ENCODE measurements at regions not wholly inside any gene's neighbourhood (a gene's known extent, or its start where the extent isn't known, plus 50 kb on each side); places are given as distances from the start of the nearest gene placed in this dataset.
"Not testable (repeated sequence)": the region's sequence is repeated elsewhere in the genome, so short reads cannot be mapped to it uniquely, and the experiment has no call there.

DNA sequence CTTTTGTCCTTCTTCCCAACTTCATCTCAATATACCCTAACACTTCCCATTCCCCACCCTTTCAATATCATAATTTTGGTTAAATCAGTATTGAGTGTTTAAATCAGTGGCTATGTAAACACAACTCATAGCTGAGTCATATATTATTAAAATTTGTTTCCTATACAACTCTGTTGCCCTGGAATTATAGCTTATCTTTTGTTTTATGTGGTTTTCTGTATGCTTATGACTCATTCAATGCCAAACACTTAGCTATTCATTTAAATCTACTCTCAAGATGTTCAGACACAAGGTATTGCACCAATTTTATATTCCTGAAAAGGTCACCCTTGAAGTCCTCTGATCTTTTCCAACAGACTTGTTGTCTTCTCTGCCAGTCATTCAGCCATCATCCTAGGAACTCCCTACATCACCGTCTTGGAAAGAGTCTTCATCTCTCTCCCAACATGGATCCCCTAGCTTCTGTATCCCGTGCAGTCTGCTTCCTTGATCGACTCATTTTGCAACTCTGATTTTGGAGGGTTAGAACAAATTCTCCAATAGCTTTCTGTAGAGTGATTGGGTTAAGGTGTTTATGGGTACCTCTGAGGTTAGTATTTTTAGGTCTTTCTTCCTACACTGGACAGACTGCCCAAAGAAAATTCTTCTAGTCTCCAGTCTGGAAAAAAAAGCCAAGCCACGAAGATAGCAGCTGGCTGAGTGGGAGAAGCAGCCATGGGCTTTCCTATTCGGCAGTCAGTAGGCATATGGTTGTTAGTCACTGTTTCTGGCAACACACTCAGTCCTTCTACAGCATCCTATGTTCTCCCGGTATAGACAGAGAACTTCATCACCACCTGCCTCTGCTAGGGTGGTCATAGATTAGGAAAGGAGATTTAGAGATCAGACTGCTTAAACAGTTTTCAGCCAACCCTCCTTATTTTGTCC, 102.1 kb downstream of the CRPPA start:
- peak; percentile 32 for DNase-seq

GRCh38 chr7:16318463-16318862, 102.9 kb downstream of the CRPPA start:
- DNase-seq, result no peak

DNA sequence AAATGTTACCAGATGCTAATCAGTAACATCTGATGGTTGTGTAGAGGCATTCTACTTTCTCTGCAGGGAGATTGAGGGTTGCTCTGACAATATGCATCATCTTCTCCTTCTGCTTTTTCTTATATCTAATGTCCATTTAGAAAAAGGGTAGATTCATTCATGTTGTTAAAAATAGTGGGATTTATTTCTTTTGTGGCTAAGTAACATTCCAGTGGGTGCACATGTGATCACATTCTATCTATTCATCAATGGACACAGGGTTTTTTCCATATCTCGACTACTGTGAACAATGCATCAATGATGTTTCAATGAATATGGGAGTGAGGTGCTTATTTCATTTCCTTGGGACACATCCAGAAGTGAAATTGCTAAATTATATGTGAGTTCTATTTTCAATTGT, 103.9 kb downstream of the CRPPA start:
- no peak for DNase-seq

- no peak for DNase-seq
Observed at GRCh38 chr7:16315280-16315679, 106.1 kb downstream of the CRPPA start.

DNA sequence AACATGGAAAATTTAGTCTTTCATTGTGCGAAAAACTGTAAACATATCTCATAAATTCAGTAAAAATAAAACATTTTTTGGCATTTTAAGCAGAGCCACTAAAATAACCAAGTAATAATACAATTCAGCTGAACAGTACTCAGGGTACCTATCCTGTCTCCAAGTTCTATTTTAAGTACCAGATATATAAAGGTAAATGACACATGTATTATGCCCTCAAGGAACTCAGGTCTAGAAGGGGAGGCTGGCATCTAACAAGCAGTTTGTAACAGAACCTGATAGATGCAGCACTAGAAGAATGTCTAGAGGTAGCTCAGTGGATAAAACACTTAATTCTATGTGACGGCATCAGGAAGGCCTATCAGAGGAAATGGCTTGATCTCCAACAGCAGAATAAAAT, 112.2 kb downstream of the CRPPA start:
- DNase-seq, result no peak

- DNase-seq, result no peak
Observed at GRCh38 chr7:16301291-16301690, 120.0 kb downstream of the CRPPA start.

DNA sequence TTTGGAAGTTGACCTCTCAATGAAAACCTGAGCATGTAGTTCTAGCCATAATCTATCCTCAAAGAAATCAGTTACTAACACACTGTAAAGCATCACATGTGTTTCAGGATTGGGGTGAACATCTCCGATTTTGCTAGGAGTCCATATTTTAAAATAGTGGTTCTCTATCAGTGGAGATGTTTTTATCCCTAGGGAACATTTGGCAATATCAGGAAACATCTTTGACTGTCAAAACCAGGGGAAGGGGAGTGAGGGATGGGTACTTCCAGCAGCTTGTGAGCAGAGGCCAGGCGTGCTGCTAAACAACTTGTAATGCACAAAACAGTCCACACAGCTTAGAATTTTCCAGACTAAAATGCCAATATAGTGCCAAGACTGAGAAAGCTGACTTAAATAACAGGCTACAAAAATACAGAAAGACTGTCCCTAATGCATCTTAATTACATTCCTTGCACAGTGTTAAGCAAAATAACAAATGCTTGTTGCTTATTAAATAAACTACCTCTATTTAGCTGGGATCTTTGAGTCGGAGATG, 120.9 kb downstream of the CRPPA start:
- DNase-seq, result no peak

DNA sequence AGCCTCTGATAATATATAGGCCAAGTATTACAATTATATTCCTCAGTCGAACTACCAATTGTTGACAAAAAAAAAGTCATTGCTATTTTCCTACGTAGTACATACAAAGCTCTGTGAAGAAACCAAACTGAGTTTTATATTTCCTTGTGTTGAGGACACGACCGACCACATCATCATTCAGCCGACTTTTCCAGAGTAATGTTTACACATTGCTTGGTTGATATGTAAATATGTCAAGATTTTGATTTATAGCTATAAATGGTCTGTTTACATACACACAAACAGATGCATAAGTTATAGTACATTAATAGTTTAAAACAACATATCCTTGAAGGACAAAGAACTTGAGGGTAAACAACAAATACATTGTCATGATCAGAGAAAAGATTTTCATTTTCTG, 121.5 kb downstream of the CRPPA start:
- no peak for DNase-seq

- DNase-seq, result no peak
Observed at GRCh38 chr7:16298221-16298620, 123.1 kb downstream of the CRPPA start.

DNA sequence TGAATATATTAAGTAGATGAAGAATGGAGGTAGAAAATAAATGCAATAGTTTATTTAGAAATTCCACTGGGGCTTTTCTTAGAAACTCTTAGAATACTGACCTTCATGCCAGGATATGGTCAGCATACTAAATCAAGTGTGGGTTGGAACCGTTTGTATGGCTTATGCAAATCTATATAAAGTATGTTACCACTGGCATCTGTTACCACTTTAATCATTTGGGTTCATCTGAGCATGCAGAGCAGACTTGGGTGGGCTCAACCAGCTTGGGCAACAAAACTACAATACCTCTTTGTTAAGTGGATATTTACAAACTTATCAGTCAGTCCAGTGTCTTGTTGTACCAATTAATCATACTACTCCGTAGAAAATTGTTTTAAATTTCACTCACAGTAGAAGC, 125.8 kb downstream of the CRPPA start:
- no peak for DNase-seq

- DNase-seq, result no peak
Observed at GRCh38 chr7:16293669-16294425, 127.5 kb downstream of the CRPPA start.

DNA sequence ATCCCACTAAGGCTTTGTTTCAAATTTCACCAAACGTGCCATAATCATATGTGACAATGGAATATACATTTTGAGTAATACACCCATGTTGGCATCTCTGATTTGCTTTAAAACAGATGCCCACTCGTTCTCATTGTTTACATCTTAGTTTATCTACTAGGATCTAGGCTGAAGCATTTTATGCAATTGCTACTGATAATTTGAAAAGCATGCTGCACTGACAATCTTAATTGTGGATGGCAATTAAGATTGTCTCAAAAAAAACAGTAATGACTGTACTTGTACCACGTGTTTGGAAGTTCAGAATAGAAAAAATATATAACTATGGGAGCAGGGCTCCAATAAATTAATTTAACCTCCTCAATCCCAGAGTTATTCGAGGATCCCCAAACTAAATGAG, 136.8 kb downstream of the CRPPA start:
- DNase-seq, result no peak

DNA sequence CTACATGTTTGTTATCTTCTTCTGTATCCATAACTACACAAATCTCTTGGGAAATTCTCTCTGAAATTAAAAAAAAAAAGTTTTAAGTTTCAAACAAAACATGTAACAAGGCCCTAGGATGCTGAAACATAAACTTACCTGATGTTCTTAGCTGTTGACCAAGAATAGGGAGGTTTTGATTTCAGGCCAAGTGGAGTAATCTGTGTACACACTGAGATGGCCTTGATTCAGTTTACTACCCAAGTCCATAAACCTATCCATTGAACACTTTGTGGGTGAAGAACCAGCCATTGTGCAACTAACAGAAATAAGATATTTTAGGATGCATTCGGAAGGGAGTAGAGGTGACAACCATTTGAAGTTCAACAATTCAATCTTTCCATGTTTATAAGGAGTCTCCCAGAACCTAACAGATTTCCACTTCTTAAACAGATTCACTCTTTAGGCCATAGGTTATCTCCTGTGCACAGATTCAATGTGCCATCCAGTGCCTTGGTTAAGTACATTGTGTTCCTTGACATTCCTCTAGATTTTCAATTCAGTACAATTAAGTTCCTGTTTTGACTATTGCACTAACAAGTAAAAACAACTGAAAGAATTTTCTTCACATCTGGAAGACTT, 143.1 kb downstream of the CRPPA start:
- no peak for DNase-seq

- DNase-seq, result peak; percentile 15
Observed at GRCh38 chr7:16271990-16272665, 149.2 kb downstream of the CRPPA start.

GRCh38 chr7:16271355-16271915, 149.9 kb downstream of the CRPPA start:
- DNase-seq, result no peak

DNA sequence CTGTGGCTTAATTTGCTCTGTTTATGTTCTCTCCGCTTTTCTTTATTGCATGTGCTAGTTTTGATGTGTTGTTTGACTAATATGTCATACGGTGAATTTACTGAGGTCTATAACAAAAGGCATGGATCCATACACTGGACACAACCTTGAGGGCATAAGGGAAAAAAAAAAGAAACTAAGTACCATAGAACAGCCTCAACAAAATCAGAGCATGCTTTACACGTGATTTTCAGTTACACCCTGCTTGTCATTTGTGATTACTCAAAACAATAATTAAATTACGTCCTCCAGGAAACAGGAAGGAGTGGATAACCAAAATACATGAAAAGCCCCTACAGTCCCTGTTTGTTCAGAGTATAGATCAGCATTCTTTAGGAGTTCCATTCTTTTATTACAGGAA, 150.5 kb downstream of the CRPPA start:
- DNase-seq, result no peak

DNA sequence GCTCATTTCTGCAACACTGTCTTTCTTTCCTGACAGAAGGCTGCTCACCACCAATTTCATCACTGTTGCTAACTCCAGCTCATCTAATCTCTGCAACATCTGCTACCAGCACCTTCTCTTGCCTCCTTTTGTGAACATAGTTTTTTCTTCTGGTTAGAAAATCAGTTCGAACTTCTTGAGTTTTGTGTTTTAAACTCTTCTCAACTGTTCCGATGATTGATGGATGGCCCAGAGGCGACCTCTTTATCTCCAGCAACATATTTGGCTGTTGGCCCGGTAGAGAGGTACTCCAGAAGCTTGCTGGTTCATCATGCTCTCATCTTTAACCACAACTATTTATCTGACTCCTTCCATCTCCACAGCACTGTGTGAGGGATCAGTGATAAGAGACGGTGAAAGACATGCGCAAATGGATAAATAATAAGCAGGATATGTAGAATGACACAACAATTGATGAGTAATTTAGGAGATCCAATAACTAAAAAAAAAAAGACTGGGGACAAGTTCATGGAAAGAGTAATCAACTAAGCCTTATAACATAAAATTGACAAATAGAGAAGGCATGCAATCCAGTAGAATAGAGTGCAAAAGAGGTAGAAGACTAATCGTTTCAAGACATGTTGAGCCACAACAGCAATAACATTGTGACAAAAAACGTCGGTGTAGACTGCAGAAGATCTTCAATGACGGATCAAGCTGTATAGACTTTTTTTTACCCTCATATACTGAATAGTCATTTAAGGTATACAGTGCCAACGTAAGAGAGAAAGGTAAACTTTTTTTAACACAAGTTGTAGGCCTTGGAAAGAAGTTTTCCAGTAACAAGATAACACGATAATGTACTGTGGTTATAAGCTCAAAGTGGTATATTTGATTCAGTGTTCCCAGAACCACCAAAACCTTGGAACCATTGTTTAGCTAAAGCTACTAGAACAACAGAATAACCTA, 152.2 kb downstream of the CRPPA start:
- peak; percentile 75 for DNase-seq

DNA sequence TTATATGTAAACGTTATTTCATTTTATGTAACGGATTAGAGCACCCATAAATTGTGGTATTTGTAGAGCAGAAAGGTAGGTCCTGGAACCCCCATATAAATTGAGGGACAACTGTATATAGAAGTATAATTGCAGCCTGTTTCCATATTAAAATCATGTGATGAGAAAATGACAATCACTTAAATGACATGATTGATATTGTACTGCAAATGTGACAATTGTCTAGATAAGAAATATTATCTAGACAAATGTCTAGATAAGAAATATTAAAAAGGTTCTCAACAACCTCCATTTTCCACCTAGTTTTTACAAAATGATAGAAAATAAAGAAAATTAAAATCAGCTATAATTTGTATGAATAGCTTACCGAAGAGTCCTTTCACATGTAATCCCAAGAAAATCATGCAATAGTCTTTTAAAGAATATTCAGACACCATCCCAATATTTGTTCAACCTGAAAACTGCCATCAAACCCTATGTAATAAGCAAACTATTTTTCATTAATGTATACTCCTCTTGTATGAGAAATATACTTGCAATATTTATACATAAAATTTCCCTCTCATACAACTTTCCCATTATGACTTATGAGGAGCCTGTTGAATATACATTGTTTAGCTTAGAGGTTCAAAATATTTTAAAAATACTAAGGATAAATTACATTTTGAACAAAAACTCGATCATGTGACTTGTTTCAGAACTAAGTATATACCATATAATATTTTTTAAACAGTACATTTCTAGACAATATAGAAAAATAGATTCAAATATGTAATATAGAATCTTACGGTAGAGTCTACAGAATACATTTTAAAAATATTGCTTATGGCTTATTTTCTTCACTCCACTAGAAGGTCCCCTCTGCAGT, 153.2 kb downstream of the CRPPA start:
- DNase-seq, result no peak

DNA sequence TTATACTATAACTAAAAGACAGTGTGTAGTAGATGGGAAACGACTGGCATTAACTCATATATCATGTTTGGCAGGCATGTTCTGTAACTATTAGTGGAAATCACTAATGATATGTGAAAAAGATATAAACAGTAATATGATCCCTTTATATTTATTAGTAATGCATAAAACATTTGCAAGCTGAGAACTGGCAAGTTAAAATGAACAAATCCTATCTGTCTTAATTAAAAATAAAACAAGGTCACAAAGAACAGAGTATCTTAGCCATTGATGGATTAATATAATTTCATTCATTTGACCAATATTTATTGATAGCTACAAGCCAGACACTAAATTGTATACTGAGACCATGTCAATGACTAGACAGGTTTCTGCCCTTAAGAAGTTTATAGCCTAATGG, 154.5 kb downstream of the CRPPA start:
- no peak for DNase-seq

GRCh38 chr7:16266470-16266869, 154.9 kb downstream of the CRPPA start:
- DNase-seq, result not testable (repeated sequence)
